OCI-LY1 (cell line): ENCODE measurements at regions not wholly inside any gene's neighbourhood (a gene's known extent, or its start where the extent isn't known, plus 50 kb on each side); places are given as distances from the start of the nearest gene placed in this dataset.

Experiments
- H2AFZ ChIP-seq: fragments of 200-600 bp; sonication (generic), shearing (Covaris generic); 2 replicates; pipeline ENCODE4 v1.6.0; 2014; ENCODE audit warnings: antibody characterized with exemption, mild to moderate bottlenecking, low read length
- H3F3A ChIP-seq: fragments of 200-600 bp; sonication (generic), shearing (Covaris generic); 2 replicates; pipeline ENCODE4 v1.6.0; 2014; ENCODE audit warnings: mild to moderate bottlenecking, antibody characterized with exemption, low read length, moderate library complexity; ENCODE audit not compliant: insufficient read depth
- H3K27ac ChIP-seq: fragments of 200-600 bp; sonication (generic); 2 replicates; pipeline ENCODE4 v1.5.1; 2014; ENCODE audit warnings: low read length, mixed run types, mild to moderate bottlenecking, low read depth; ENCODE audit not compliant: poor library complexity, severe bottlenecking
- H3K27me3 ChIP-seq: fragments of 200-600 bp; sonication (generic); 2 replicates; pipeline ENCODE4 v1.6.0; 2014; ENCODE audit warnings: antibody characterized with exemption, mild to moderate bottlenecking, low read length, moderate library complexity; ENCODE audit not compliant: insufficient read depth
- H3K36me3 ChIP-seq: fragments of 200-600 bp; sonication (generic); 2 replicates; pipeline ENCODE4 v1.6.1; 2014; ENCODE audit warnings: mild to moderate bottlenecking, antibody characterized with exemption, low read length, moderate library complexity, mixed read lengths; ENCODE audit not compliant: insufficient read depth
- H3K4me1 ChIP-seq: fragments of 200-600 bp; sonication (generic); 2 replicates; pipeline ENCODE4 v1.5.1; 2014; ENCODE audit warnings: mild to moderate bottlenecking, low read length, moderate library complexity; ENCODE audit not compliant: insufficient read depth, severe bottlenecking
- H3K4me2 ChIP-seq: fragments of 200-600 bp; sonication (generic), shearing (Covaris generic); 2 replicates; pipeline ENCODE4 v1.6.1; 2014; ENCODE audit warnings: low read length
- H3K4me3 ChIP-seq: fragments of 200-600 bp; sonication (generic); 2 replicates; pipeline ENCODE4 v1.5.1; 2014; ENCODE audit warnings: low read length, low read depth, mild to moderate bottlenecking, mixed read lengths; ENCODE audit not compliant: poor library complexity, severe bottlenecking
- H3K79me2 ChIP-seq: fragments of 200-600 bp; shearing (Covaris generic); 2 replicates; pipeline ENCODE4 v1.6.1; 2016; ENCODE audit warnings: mixed run types, low read length, mixed read lengths; ENCODE audit not compliant: insufficient read depth
- H3K9ac ChIP-seq: fragments of 200-600 bp; sonication (generic), shearing (Covaris generic); 2 replicates; pipeline ENCODE4 v1.6.1; 2014; ENCODE audit warnings: mild to moderate bottlenecking, low read length, mixed read lengths
- H3K9me2 ChIP-seq: fragments of 200-600 bp; sonication (generic), shearing (Covaris generic); 2 replicates; pipeline ENCODE4 v1.6.1; 2014; ENCODE audit warnings: low read depth, mild to moderate bottlenecking, low read length, mixed read lengths
- H3K9me3 ChIP-seq: fragments of 200-600 bp; shearing (Covaris generic); 2 replicates; pipeline ENCODE4 v1.6.1; 2014; ENCODE audit warnings: low read length, mixed read lengths
- H4K20me1 ChIP-seq: fragments of 200-600 bp; sonication (generic), shearing (Covaris generic); 2 replicates; pipeline ENCODE4 v1.6.0; 2016; ENCODE audit warnings: mild to moderate bottlenecking, low read length; ENCODE audit not compliant: insufficient read depth
- CTCF ChIP-seq: fragments of 200-600 bp; sonication (generic), shearing (Covaris generic); IDR thresholded peaks from 2 replicates; pipeline ENCODE4 v1.5.1; 2017; ENCODE audit warnings: mild to moderate bottlenecking, antibody characterized with exemption, low read length, moderate library complexity, mixed read lengths
- EZH2 ChIP-seq: fragments of 200-600 bp; sonication (generic), shearing (Covaris generic); IDR thresholded peaks from 2 replicates; pipeline ENCODE4 v1.8.0; 2017; ENCODE audit warnings: borderline replicate concordance, mixed run types, mild to moderate bottlenecking, antibody characterized with exemption, low read length, moderate library complexity, mixed read lengths

- no peaks in the 10 kb centered on the region for H3K27me3 ChIP-seq
- H4K20me1 ChIP-seq: no peaks in the 10 kb centered on the region
- no peak overlapping the region for H2AFZ ChIP-seq
- H3K27ac ChIP-seq: no peak overlapping the region
- no peaks in the 10 kb centered on the region for H3K79me2 ChIP-seq
- H3K4me1 ChIP-seq: no peaks in the 10 kb centered on the region
- H3K9me3 ChIP-seq: no peaks in the 10 kb centered on the region
- no peak overlapping the region for H3K9ac ChIP-seq
- H3K9me2 ChIP-seq: no peaks in the 10 kb centered on the region
- no peaks in the 10 kb centered on the region for H3K36me3 ChIP-seq
- no peaks in the 10 kb centered on the region for H3F3A ChIP-seq
- H3K4me2 ChIP-seq: no peak overlapping the region
- TF ChIP-seq CTCF: no peak
- no peak for TF ChIP-seq EZH2
- no peak overlapping the region for H3K4me3 ChIP-seq
Observed at GRCh38 chr15:93887151-93887550, 344.2 kb upstream of the MCTP2 start.

- no peak overlapping the region for H3K9ac ChIP-seq
- no peaks in the 10 kb centered on the region for H4K20me1 ChIP-seq
- H3K36me3 ChIP-seq: no peaks in the 10 kb centered on the region
- no peaks in the 10 kb centered on the region for H3K4me1 ChIP-seq
- H3F3A ChIP-seq: no peaks in the 10 kb centered on the region
- no peaks in the 10 kb centered on the region for H3K9me3 ChIP-seq
- no peak overlapping the region for H3K4me2 ChIP-seq
- no peak overlapping the region for H2AFZ ChIP-seq
- H3K27ac ChIP-seq: no peak overlapping the region
- H3K27me3 ChIP-seq: no peaks in the 10 kb centered on the region
- no peaks in the 10 kb centered on the region for H3K79me2 ChIP-seq
- no peak overlapping the region for H3K4me3 ChIP-seq
- no peaks in the 10 kb centered on the region for H3K9me2 ChIP-seq
- TF ChIP-seq EZH2 (no peak), CTCF (no peak)
Observed at GRCh38 chr15:93882779-93883178, 348.6 kb upstream of the MCTP2 start.

GRCh38 chr15:93882141-93882540 lies 349.2 kb upstream of the MCTP2 start:
- Histone ChIP-seq H3K27ac (no peak overlapping the region), H3K9me2 (no peaks in the 10 kb centered on the region), H3K36me3 (no peaks in the 10 kb centered on the region), H3K27me3 (no peaks in the 10 kb centered on the region), H3K9ac (no peak overlapping the region), H3K9me3 (no peaks in the 10 kb centered on the region), H3K4me3 (no peak overlapping the region), H3K79me2 (no peaks in the 10 kb centered on the region), H2AFZ (no peak overlapping the region), H3K4me1 (no peaks in the 10 kb centered on the region), H3K4me2 (no peak overlapping the region), H3F3A (no peaks in the 10 kb centered on the region), H4K20me1 (no peaks in the 10 kb centered on the region)
- TF ChIP-seq CTCF: no peak
- TF ChIP-seq EZH2: no peak
